ENCODE measurements at regions not wholly inside any gene's neighbourhood (a gene's known extent, or its start where the extent isn't known, plus 50 kb on each side); places are given as distances from the start of the nearest gene placed in this dataset.
"Not testable (repeated sequence)": the region's sequence is repeated elsewhere in the genome, so short reads cannot be mapped to it uniquely, and the experiment has no call there.

DNA sequence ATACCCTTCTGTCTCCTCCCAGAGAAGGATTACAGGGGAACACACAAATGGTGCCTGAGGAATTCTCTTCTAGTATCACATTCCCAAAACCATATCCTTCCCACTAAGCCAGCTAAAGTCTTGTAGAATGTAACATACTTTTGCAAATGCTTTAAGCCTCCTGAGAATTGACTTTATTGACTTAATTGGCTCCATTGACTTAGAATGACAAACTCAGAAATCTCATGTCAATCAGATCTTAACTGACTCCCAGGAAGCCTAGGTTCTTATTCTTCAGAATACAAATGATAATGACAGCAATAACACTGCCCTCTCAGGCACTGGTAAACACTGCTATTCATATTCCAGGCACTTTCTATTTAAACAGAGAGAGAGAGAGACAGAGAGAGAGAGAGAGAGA lies 356.9 kb upstream of the PRKCQ start:
- TF ChIP-seq, protein P1, sequence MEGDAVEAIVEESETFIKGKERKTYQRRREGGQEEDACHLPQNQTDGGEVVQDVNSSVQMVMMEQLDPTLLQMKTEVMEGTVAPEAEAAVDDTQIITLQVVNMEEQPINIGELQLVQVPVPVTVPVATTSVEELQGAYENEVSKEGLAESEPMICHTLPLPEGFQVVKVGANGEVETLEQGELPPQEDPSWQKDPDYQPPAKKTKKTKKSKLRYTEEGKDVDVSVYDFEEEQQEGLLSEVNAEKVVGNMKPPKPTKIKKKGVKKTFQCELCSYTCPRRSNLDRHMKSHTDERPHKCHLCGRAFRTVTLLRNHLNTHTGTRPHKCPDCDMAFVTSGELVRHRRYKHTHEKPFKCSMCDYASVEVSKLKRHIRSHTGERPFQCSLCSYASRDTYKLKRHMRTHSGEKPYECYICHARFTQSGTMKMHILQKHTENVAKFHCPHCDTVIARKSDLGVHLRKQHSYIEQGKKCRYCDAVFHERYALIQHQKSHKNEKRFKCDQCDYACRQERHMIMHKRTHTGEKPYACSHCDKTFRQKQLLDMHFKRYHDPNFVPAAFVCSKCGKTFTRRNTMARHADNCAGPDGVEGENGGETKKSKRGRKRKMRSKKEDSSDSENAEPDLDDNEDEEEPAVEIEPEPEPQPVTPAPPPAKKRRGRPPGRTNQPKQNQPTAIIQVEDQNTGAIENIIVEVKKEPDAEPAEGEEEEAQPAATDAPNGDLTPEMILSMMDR (IDR thresholded peaks at IDR 0.05; ENCODE audit: low read depth, low read length), result no peak
- in situ Hi-C loops (cut with HindIII; ENCODE audit: low sequenced_read_pairs), result no loop called here
- DNase-seq (ENCODE audit: low read depth, low spot score), result no peak
- no peak overlapping the region for H3K4me3 ChIP-seq (ENCODE audit: low read depth, low read length)

DNA sequence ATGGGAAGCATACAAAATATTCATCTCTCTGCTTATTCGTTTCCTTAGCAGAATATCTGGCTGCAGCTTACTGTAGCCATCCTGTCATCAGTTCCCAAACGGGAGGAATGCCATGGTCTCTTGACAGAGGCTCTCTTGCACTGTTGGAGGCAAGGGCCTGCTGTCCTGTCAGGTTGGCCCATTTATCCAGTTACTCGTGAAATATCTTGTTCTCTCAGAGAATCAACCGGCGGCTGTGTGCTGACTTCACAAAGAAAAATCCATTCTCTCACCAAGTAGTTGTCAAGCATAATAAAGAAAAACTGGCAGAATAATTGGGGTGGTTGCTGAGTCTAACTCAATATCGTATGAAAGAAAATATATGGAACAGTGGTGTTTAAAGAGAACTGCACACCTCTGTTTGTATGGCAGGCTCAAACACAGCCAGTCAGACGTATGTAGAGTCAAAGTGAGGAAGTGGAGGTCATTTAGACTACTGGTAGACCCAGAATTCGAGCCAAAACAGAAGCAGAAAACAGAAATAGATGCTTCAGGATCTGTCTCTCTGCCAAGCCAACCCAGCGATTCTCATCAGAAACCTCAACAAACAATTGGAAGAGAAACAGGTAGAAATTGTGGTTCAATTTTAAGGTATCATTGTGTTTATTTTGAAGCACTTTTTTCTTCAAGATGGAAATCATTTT lies 349.2 kb upstream of the PRKCQ start:
- H3K4me3 ChIP-seq (ENCODE audit: low read depth, low read length), result no peak overlapping the region
- in situ Hi-C loops (cut with HindIII; ENCODE audit: low sequenced_read_pairs), result no loop called here

DNA sequence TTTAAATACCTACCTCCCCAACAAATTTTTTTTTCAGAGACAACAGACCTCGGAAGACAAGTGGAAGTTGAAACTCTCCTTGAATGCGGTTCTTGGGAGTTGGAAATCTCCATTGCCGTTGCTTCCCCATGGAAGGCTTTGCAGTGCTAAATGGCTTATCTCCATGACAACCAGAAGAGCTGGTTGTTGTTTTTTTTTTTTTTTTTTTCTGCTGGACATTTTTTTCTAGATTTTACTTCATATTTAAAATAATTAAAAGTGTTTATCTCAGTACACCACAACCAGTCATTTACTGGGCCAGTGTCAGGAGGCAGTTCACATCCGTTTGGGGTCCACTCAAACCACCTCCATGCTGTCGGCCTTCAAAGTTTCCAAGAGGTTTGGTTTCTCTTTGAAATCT lies 348.5 kb upstream of the PRKCQ start:
- DNase-seq (ENCODE audit: low read depth, low spot score), result no peak
- H3K4me3 ChIP-seq (ENCODE audit: low read depth, low read length), result no peak overlapping the region

More for the DNA sequence above, 349.2 kb upstream of the PRKCQ start:
- DNase-seq (ENCODE audit: low read depth, low spot score), result no peak
- TF ChIP-seq, protein P1 (IDR thresholded peaks at IDR 0.05; ENCODE audit: low read depth, low read length), result no peak

DNA sequence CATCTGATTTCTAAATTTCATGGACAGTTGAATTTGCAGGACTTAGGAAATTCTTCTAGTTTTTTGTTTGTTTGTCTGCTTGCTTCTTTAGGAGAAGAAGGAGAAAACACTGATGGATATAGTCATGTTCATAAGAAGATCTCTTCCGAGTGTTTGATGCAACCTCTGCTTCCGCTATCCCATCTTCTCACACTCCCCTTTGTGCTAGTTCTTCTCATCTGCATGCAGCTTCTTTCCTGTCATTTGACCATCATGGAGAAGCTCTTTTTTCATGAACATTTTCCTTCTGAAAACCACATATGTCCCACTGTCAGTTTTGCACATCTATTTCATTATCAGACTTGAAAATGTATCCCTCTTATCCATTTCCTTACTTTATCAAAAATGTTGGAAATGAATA lies 346.9 kb upstream of the PRKCQ start:
- no peak for DNase-seq (ENCODE audit: low read depth, low spot score)
- no peak overlapping the region for H3K4me3 ChIP-seq (ENCODE audit: low read depth, low read length)
- in situ Hi-C loops (cut with HindIII; ENCODE audit: low sequenced_read_pairs), result no loop called here
- TF ChIP-seq, protein P1 (IDR thresholded peaks at IDR 0.05; ENCODE audit: low read depth, low read length), result no peak

More for the DNA sequence above, 348.5 kb upstream of the PRKCQ start:
- TF ChIP-seq, protein P1 (IDR thresholded peaks at IDR 0.05; ENCODE audit: low read depth, low read length), result no peak
- in situ Hi-C loops (cut with HindIII; ENCODE audit: low sequenced_read_pairs), result no loop called here

DNA sequence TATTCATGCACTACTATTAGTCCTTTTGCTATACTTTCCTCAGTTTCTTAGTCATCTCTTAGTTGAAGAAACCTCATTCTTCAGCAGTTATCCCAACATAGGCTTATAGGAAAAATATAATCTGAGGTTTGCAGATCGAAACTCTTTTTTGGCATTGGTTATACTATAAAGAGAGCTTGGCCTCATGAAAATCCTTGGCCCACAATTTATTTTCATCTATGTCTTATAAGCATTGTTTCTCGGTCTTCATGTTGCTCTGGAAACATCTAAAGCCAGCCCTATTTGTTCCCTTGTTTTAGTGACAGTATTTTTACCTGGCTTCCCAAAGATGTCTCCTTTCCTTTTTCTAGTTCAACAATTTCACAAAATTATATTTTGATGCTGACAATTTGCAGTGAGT lies 345.1 kb upstream of the PRKCQ start:
- TF ChIP-seq, protein P1 (IDR thresholded peaks at IDR 0.05; ENCODE audit: low read depth, low read length), result no peak
- no peak overlapping the region for H3K4me3 ChIP-seq (ENCODE audit: low read depth, low read length)
- in situ Hi-C loops (cut with HindIII; ENCODE audit: low sequenced_read_pairs), result no loop called here
- DNase-seq (ENCODE audit: low read depth, low spot score), result no peak

DNA sequence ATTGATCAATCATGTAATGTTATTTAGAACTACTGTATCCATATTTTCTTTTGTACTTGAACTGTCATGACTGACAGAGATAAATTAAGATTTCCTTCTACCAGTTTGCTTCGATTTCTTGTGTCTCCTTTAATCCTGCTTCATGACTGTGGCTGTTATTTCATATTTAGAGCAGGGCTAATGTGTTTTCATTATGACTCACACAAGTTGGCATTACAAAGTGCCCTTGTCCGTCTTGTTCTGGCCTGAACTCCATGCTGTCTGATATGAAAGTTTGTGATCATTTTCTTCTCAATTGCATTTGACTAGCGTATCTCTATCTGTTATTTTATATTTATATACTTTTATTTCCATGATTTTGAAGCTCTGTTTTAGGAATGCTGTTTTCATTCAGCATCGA lies 344.1 kb upstream of the PRKCQ start:
- TF ChIP-seq, protein P1 (IDR thresholded peaks at IDR 0.05; ENCODE audit: low read depth, low read length), result no peak
- peak; percentile 62 for DNase-seq (ENCODE audit: low read depth, low spot score)
- H3K4me3 ChIP-seq (ENCODE audit: low read depth, low read length), result no peak overlapping the region
- in situ Hi-C loops (cut with HindIII; ENCODE audit: low sequenced_read_pairs), result no loop called here

DNA sequence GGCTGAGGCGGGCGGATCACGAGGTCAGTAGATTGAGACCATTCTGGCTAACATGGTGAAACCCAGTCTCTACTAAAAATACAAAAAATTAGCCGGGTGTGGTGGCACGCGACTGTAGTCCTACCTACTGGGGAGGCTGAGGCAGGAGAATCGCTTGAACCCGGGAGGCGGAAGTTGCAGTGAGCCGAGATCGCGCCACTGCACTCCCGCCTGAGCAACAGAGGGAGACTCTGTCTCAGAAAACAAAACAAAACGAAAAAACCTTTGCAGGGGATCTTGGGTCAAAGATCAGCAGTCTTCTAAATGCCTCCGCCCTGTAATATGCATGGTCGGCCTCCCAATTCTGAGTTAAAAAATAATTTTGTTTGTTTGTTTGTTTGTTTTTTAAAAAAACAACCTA lies 340.9 kb upstream of the PRKCQ start:
- in situ Hi-C loops (cut with HindIII; ENCODE audit: low sequenced_read_pairs); DNase-seq (ENCODE audit: low read depth, low spot score); H3K4me3 ChIP-seq (ENCODE audit: low read depth, low read length): not testable (repeated sequence)

All from astrocyte of the spinal cord (primary cell).